ENCODE measurements at regions not wholly inside any gene's neighbourhood (a gene's known extent, or its start where the extent isn't known, plus 50 kb on each side); places are given as distances from the start of the nearest gene placed in this dataset.
"Not testable (repeated sequence)": the region's sequence is repeated elsewhere in the genome, so short reads cannot be mapped to it uniquely, and the experiment has no call there.

- no peak for DNase-seq
Observed at GRCh38 chr16:59573528-59574271, 839.6 kb upstream of the GOT2 start.

- DNase-seq: no peak
Observed at GRCh38 chr16:59567496-59567895, 833.4 kb upstream of the GOT2 start.

GRCh38 chr16:59566446-59566845 is 832.3 kb upstream of the GOT2 start:
- DNase-seq: no peak

GRCh38 chr16:59558679-59559078 is 824.6 kb upstream of the GOT2 start:
- DNase-seq: no peak

- DNase-seq: no peak
Observed at GRCh38 chr16:59552164-59552563, 818.0 kb upstream of the GOT2 start.

- no peak for DNase-seq
Observed at GRCh38 chr16:59545721-59546120, 811.6 kb upstream of the GOT2 start.

GRCh38 chr16:59543641-59544040 is 809.5 kb upstream of the GOT2 start:
- DNase-seq: no peak

- DNase-seq: no peak
Observed at GRCh38 chr16:59540621-59541020, 806.5 kb upstream of the GOT2 start.

- no peak for DNase-seq
Observed at GRCh38 chr16:59535298-59535697, 801.2 kb upstream of the GOT2 start.

GRCh38 chr16:59527206-59527997 is 793.3 kb upstream of the GOT2 start:
- no peak for DNase-seq

GRCh38 chr16:59522826-59523225 is 788.7 kb upstream of the GOT2 start:
- no peak for DNase-seq

GRCh38 chr16:59518721-59519120 is 784.6 kb upstream of the GOT2 start:
- not testable (repeated sequence) for DNase-seq

- DNase-seq: no peak
Observed at GRCh38 chr16:59514651-59515050, 780.5 kb upstream of the GOT2 start.

- no peak for DNase-seq
Observed at GRCh38 chr16:59510008-59510424, 775.9 kb upstream of the GOT2 start.

GRCh38 chr16:59500601-59501000 is 766.5 kb upstream of the GOT2 start:
- no peak for DNase-seq

GRCh38 chr16:59487067-59487466 is 753.0 kb upstream of the GOT2 start:
- no peak for DNase-seq

GRCh38 chr16:59484833-59485516 is 750.9 kb upstream of the GOT2 start:
- DNase-seq: no peak

GRCh38 chr16:59478838-59479237 is 744.7 kb upstream of the GOT2 start:
- no peak for DNase-seq

GRCh38 chr16:59470556-59470955 is 736.4 kb upstream of the GOT2 start:
- DNase-seq: no peak

GRCh38 chr16:59469266-59469665 is 735.1 kb upstream of the GOT2 start:
- DNase-seq: no peak

GRCh38 chr16:59463776-59464175 is 729.7 kb upstream of the GOT2 start:
- DNase-seq: no peak

- DNase-seq: no peak
Observed at GRCh38 chr16:59459806-59460205, 725.7 kb upstream of the GOT2 start.

- DNase-seq: no peak
Observed at GRCh38 chr16:59455497-59455896, 721.4 kb upstream of the GOT2 start.

- DNase-seq: not testable (repeated sequence)
Observed at GRCh38 chr16:59450513-59450912, 716.4 kb upstream of the GOT2 start.

All from DMS153 (cell line).